GM12878 (cell line): ENCODE measurements at regions not wholly inside any gene's neighbourhood (a gene's known extent, or its start where the extent isn't known, plus 50 kb on each side); places are given as distances from the start of the nearest gene placed in this dataset.

Experiments used
- CREB1 ChIP-seq: IDR thresholded peaks from 2 replicates; pipeline ENCODE4 v1.6.1; 2012; ENCODE audit warnings: low read depth, mild to moderate bottlenecking, inconsistent platforms
- CTCF ChIP-seq, 3 experiments: IDR thresholded peaks in 2 of 3; conservative IDR thresholded peaks in 1 of 3; 2 replicates each; pipeline ENCODE4 v1.5.1; 2011; ENCODE audit warnings: low read depth in 3 of 3, low read length in 3 of 3, mild to moderate bottlenecking in 3 of 3, control low read depth in 2 of 3, moderate library complexity in 2 of 3, inconsistent platforms in 1 of 3, mixed read lengths in 1 of 3; ENCODE audit not compliant: control insufficient read depth in 2 of 3, insufficient read depth in 1 of 3; ENCODE audit errors: extremely low read depth in 1 of 3
- EP300 ChIP-seq, 2 experiments: fragments of 150-350 bp in 1 of 2; IDR thresholded peaks; 2 replicates each; pipeline ENCODE4 v1.6.1; 2011 to 2012; ENCODE audit warnings: low read depth in 2 of 2, low read length in 2 of 2, borderline replicate concordance in 1 of 2, improper control_type of control experiment in 1 of 2, inconsistent platforms in 1 of 2; ENCODE audit not compliant: control insufficient read depth in 1 of 2
- EZH2 ChIP-seq: IDR thresholded peaks from 2 replicates; pipeline ENCODE4 v1.6.1; 2012; ENCODE audit warnings: low read depth, mild to moderate bottlenecking, control low read depth, inconsistent platforms, low read length, borderline replicate concordance; ENCODE audit not compliant: control insufficient read depth
- JUNB ChIP-seq: IDR thresholded peaks from 2 replicates; pipeline ENCODE4 v1.6.1; 2016; ENCODE audit warnings: antibody characterized with exemption, mild to moderate bottlenecking
- PBX3 ChIP-seq: IDR thresholded peaks from 2 replicates; pipeline ENCODE4 v1.6.1; 2011; ENCODE audit warnings: mild to moderate bottlenecking, low read depth, low read length, moderate library complexity; ENCODE audit not compliant: insufficient replicate concordance
- POLR2AphosphoS5 ChIP-seq: IDR thresholded peaks from 2 replicates; pipeline ENCODE4 v1.6.1; 2011; ENCODE audit warnings: mild to moderate bottlenecking, low read length, inconsistent platforms
- RAD51 ChIP-seq: fragments of 450-650 bp; IDR thresholded peaks from 2 replicates; pipeline ENCODE4 v1.6.1; 2016; ENCODE audit warnings: moderate library complexity, mild to moderate bottlenecking, inconsistent platforms
- SKIL ChIP-seq: fragments of 450-650 bp; IDR thresholded peaks from 2 replicates; pipeline ENCODE4 v1.6.1; 2017; ENCODE audit warnings: mild to moderate bottlenecking, low read depth, inconsistent platforms; ENCODE audit not compliant: poor library complexity, severe bottlenecking
- SREBF2 ChIP-seq: IDR thresholded peaks from 2 replicates; pipeline ENCODE4 v1.6.1; 2012; ENCODE audit warnings: mild to moderate bottlenecking, low read length
- SRF ChIP-seq, 2 experiments: IDR thresholded peaks; 2 replicates each; pipeline ENCODE4 v1.6.1; 2011; ENCODE audit warnings: low read depth in 2 of 2, low read length in 2 of 2, mild to moderate bottlenecking in 1 of 2, moderate library complexity in 1 of 2
- TAF1 ChIP-seq: IDR thresholded peaks from 2 replicates; pipeline ENCODE4 v1.6.1; 2011; ENCODE audit warnings: mild to moderate bottlenecking, low read depth, low read length, borderline replicate concordance

GRCh38 chr1:228955691-228956090 is 220.4 kb downstream of the RHOU start:
- TF ChIP-seq RAD51 = no peak
- no peak for TF ChIP-seq SREBF2
- TF ChIP-seq CTCF (IDR thresholded peaks at IDR 0.05 in 2 of 3, conservative IDR thresholded peaks at IDR 0.05 in 1 of 3; ENCODE audit: control insufficient read depth in 2 of 3, extremely low read depth in 1 of 3, insufficient read depth in 1 of 3, low read depth in 3 of 3, low read length in 3 of 3) = no peak
- TF ChIP-seq EP300 (IDR thresholded peaks at IDR 0.05; ENCODE audit: borderline replicate concordance in 1 of 2, control insufficient read depth in 1 of 2, low read depth in 2 of 2, low read length in 2 of 2) = no peak
- TF ChIP-seq JUNB = no peak
- TF ChIP-seq PBX3 = no peak
- no peak for TF ChIP-seq SRF (IDR thresholded peaks at IDR 0.05; ENCODE audit: low read depth in 2 of 2, low read length in 2 of 2)
- TF ChIP-seq TAF1 = no peak
- no peak for TF ChIP-seq CREB1
- TF ChIP-seq SKIL = no peak
- no peak for TF ChIP-seq EZH2
- no peak for TF ChIP-seq POLR2AphosphoS5
